SK-N-SH treated with all-trans-retinoic acid at 6 μM for 48 hours (cell line): ENCODE measurements at regions not wholly inside any gene's neighbourhood (a gene's known extent, or its start where the extent isn't known, plus 50 kb on each side); places are given as distances from the start of the nearest gene placed in this dataset.

Experiments
- ATAC-seq: fragments of 200-7000 bp; cut with Tn5 transposase; 3 replicates; pipeline ENCODE4 v1.9.1; 2020; ENCODE audit warnings: mild to moderate bottlenecking, moderate library complexity
- CSDC2 ChIP-seq: fragments of 250-450 bp; sonication (Bioruptor Pico); IDR thresholded peaks from 2 replicates; pipeline ENCODE4 v1.5.0; 2020; ENCODE audit warnings: mild to moderate bottlenecking, moderate library complexity
- GLIS3 ChIP-seq: fragments of 250-450 bp; sonication (Bioruptor Pico); IDR thresholded peaks from 2 replicates; pipeline ENCODE4 v1.5.0; 2020; ENCODE audit warnings: mild to moderate bottlenecking, moderate library complexity
- ISL1 ChIP-seq: fragments of 250-450 bp; sonication (Bioruptor Pico); IDR thresholded peaks from 2 replicates; pipeline ENCODE4 v2.1.2; 2022; ENCODE audit warnings: mild to moderate bottlenecking, moderate library complexity
- OSR1 ChIP-seq: fragments of 250-450 bp; sonication (Bioruptor Pico); IDR thresholded peaks from 2 replicates; pipeline ENCODE4 v1.8.0; 2022; ENCODE audit warnings: moderate library complexity, mild to moderate bottlenecking, inconsistent platforms
- PPARA ChIP-seq: fragments of 250-450 bp; sonication (Bioruptor Pico); IDR thresholded peaks from 2 replicates; pipeline ENCODE4 v1.5.0; 2020; ENCODE audit warnings: mild to moderate bottlenecking, borderline replicate concordance
- TCF4 ChIP-seq: fragments of 250-450 bp; sonication (Bioruptor Pico); IDR thresholded peaks from 2 replicates; pipeline ENCODE4 v1.8.0; 2021; ENCODE audit warnings: mild to moderate bottlenecking, moderate library complexity, borderline replicate concordance
- ZFP3 ChIP-seq: fragments of 250-450 bp; sonication (Bioruptor Pico); IDR thresholded peaks from 2 replicates; pipeline ENCODE4 v1.5.0; 2020; ENCODE audit warnings: mild to moderate bottlenecking, moderate library complexity
- ZNF565 ChIP-seq: fragments of 450-650 bp; formaldehyde crosslinking; conservative IDR thresholded peaks from 2 replicates; pipeline ENCODE4 v1.5.0; 2020; ENCODE audit warnings: low read depth, mild to moderate bottlenecking, moderate library complexity
- ZNF70 ChIP-seq: fragments of 450-650 bp; formaldehyde crosslinking; IDR thresholded peaks from 2 replicates; pipeline ENCODE4 v1.5.0; 2020; ENCODE audit warnings: mild to moderate bottlenecking, moderate library complexity
- ZNF8 ChIP-seq: fragments of 450-650 bp; formaldehyde crosslinking; IDR thresholded peaks from 2 replicates; pipeline ENCODE4 v1.5.0; 2020; ENCODE audit warnings: mild to moderate bottlenecking, moderate library complexity
- TF ChIP-seq, protein P1 (sequence below): fragments of 250-450 bp; sonication (Bioruptor Pico); IDR thresholded peaks from 2 replicates; pipeline ENCODE4 v1.5.1; 2020; ENCODE audit warnings: low read depth, mild to moderate bottlenecking, moderate library complexity
- TF ChIP-seq, protein P2 (sequence below): fragments of 250-450 bp; sonication (Bioruptor Pico); IDR thresholded peaks from 2 replicates; pipeline ENCODE4 v1.5.1; 2021; ENCODE audit warnings: mild to moderate bottlenecking, moderate library complexity
- TF ChIP-seq, protein P3 (sequence below): fragments of 250-450 bp; sonication (Bioruptor Pico); IDR thresholded peaks from 2 replicates; pipeline ENCODE4 v1.8.0; 2020; ENCODE audit warnings: mild to moderate bottlenecking, moderate library complexity, borderline replicate concordance
- TF ChIP-seq, protein P4 (sequence below): fragments of 250-450 bp; sonication (Bioruptor Pico); IDR thresholded peaks from 2 replicates; pipeline ENCODE4 v1.5.0; 2020; ENCODE audit warnings: mild to moderate bottlenecking, moderate library complexity

DNA sequence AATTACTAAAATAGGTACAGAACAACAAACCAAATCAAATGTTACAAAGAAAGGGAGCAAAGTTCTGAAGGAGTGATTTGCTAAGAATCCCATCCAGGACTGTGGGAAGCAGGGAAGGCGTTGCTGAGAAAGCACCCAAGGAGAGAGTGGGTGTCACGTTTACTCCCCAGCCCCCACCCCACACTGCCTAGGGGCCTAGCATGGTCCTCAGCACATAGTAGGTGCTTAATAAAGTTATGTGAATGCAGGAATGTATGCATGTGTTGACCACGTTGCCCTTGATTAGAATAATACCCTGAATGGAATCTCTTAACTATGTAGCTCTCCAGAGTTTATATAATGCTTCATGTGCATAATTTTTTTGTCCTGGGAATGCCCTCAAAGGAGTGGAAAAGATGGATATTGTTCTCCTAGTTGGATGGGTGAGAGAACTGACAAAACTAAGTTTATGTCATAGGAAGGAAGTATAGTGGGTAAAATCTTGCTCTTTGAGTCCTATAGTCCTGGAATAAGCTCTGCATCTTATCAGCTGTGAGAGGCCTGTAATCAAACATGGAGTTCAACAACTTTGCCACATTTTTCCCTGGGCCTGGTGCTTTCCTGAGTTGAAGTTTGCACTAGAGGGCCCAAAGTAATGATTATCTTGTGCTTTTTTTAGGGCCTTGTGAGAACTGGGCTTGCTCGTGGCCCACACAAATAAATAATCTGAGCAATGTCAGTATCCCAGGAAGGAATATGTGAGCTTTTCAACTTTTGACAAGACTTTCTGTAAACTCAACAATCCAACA lies 53.8 kb upstream of the LMO2 start (continued):
- no peak for TF ChIP-seq CSDC2 (CRISPR knock-in tag)
- no peak for TF ChIP-seq ZNF70
- TF ChIP-seq, protein P1, sequence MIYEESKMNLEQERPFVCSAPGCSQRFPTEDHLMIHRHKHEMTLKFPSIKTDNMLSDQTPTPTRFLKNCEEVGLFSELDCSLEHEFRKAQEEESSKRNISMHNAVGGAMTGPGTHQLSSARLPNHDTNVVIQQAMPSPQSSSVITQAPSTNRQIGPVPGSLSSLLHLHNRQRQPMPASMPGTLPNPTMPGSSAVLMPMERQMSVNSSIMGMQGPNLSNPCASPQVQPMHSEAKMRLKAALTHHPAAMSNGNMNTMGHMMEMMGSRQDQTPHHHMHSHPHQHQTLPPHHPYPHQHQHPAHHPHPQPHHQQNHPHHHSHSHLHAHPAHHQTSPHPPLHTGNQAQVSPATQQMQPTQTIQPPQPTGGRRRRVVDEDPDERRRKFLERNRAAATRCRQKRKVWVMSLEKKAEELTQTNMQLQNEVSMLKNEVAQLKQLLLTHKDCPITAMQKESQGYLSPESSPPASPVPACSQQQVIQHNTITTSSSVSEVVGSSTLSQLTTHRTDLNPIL: no peak
- TF ChIP-seq, all 23 proteins: peak for 0

DNA sequence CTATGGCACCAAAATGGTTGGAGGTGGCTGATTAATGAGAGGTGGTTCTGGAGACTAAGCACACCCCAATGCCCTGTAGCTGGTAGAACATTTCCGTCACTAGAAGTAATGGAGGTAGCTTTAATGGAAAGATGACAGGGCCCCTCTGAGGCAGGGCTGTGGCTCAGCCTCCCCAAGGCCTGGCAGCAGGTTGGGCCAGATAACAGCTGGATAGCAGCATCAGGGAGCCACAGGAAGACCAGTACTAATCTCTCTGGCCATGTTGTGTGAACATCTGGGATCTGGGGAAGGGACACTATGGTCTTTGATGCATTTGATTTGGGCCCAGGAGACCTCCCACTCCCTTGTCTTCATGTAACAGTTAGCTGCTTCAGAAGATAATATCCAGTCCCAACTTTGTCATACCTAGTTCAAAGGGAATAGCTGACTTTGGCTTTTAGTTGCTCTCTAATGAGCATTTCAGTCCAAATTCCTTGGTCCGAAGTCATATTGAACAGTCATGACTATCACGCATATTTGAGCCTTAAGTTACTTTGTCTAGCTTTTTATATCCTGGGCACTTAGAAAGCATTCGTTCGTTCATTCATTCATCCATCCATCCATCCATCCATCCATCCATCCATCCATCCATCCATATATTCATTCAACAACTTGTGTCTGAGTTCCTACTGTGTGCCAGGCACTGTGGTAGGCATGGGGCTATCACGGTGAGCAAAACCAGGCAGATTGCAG lies 53.0 kb upstream of the LMO2 start:
- ATAC-seq: no peak
- TF ChIP-seq ZNF8 (CRISPR knock-in tag): no peak
- TF ChIP-seq GLIS3: no peak
- TF ChIP-seq CSDC2 (CRISPR knock-in tag): no peak
- TF ChIP-seq PPARA (CRISPR knock-in tag): no peak
- TF ChIP-seq, protein P2, sequence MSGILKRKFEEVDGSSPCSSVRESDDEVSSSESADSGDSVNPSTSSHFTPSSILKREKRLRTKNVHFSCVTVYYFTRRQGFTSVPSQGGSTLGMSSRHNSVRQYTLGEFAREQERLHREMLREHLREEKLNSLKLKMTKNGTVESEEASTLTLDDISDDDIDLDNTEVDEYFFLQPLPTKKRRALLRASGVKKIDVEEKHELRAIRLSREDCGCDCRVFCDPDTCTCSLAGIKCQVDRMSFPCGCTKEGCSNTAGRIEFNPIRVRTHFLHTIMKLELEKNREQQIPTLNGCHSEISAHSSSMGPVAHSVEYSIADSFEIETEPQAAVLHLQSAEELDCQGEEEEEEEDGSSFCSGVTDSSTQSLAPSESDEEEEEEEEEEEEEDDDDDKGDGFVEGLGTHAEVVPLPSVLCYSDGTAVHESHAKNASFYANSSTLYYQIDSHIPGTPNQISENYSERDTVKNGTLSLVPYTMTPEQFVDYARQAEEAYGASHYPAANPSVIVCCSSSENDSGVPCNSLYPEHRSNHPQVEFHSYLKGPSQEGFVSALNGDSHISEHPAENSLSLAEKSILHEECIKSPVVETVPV: no peak
- TF ChIP-seq OSR1 (CRISPR knock-in tag): no peak
- TF ChIP-seq, protein P3, sequence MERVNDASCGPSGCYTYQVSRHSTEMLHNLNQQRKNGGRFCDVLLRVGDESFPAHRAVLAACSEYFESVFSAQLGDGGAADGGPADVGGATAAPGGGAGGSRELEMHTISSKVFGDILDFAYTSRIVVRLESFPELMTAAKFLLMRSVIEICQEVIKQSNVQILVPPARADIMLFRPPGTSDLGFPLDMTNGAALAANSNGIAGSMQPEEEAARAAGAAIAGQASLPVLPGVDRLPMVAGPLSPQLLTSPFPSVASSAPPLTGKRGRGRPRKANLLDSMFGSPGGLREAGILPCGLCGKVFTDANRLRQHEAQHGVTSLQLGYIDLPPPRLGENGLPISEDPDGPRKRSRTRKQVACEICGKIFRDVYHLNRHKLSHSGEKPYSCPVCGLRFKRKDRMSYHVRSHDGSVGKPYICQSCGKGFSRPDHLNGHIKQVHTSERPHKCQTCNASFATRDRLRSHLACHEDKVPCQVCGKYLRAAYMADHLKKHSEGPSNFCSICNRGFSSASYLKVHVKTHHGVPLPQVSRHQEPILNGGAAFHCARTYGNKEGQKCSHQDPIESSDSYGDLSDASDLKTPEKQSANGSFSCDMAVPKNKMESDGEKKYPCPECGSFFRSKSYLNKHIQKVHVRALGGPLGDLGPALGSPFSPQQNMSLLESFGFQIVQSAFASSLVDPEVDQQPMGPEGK (CRISPR knock-in tag): no peak
- TF ChIP-seq TCF4 (CRISPR knock-in tag): no peak
- TF ChIP-seq ZNF565 (CRISPR knock-in tag): no peak

DNA sequence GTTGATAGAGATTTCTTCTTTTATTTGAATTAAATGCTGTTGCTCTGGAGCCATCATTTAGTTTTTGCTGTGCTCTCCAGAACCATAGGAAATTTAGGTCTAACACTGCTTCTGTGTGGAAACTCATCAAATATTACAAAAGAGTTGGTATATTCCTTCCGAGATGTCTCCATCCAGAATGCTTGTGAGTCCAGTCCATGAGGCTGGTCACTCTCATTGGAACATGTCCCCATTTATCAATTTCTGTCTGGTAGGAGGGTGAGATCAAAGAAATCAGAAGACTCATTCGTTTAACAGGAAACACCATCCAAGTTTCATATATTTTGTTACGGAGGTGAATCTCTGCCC lies 52.4 kb upstream of the LMO2 start:
- ATAC-seq: no peak

DNA sequence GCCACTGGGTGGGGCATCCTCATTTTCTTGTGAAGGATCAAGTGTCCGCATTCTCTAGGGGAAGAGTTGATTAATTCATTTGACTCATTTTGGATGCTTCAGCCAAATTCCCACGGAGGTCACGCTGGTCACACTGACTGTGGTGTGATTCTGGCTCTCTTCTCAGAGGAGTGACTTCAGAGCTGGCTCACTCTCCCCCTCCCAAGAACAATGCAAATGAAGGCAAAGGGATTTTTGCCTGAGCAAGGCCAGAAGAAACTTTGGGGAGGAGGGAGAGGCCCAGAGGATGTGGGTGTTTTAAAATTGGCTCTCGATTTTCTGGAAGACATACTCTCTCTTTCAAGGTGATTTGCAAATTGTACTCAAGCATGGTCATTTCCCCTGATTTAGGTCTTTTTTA lies 51.1 kb upstream of the LMO2 start:
- ATAC-seq: no peak; the same call in 1 of the 3 replicates

More for the DNA sequence above, 52.4 kb upstream of the LMO2 start:
- TF ChIP-seq ZFP3 (CRISPR knock-in tag) (no peak), GLIS3 (no peak)

DNA sequence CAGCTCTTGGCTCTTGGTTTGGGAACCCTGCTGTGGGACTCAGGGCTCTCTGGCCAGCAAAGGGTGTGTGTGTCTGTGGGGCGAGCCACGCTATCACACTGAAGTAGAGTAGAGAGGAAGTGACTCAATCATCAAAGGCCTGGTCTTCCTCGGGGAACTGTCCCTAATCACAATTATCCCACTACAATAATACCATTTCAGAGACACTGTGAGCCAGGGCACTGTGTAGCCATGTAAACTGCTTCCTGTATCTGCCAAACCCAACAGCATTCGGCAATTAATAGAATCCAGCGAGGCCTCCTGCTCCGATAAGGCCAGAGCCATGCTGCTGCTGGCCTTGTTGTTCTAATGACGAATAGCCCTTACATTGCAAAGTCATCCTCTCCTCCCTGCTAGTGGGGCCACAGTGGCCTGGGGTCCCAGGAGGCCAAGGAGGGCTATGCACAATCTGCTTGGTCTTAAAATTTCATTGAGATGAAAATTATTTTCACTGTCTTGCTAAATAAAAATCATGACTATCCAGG lies 49.8 kb upstream of the LMO2 start:
- ATAC-seq: peak; percentile 54
- TF ChIP-seq TCF4 (CRISPR knock-in tag): peak; percentile 62; the same call in 1 of the 2 replicates
- TF ChIP-seq, protein P3 (CRISPR knock-in tag): no peak
- TF ChIP-seq, protein P4, sequence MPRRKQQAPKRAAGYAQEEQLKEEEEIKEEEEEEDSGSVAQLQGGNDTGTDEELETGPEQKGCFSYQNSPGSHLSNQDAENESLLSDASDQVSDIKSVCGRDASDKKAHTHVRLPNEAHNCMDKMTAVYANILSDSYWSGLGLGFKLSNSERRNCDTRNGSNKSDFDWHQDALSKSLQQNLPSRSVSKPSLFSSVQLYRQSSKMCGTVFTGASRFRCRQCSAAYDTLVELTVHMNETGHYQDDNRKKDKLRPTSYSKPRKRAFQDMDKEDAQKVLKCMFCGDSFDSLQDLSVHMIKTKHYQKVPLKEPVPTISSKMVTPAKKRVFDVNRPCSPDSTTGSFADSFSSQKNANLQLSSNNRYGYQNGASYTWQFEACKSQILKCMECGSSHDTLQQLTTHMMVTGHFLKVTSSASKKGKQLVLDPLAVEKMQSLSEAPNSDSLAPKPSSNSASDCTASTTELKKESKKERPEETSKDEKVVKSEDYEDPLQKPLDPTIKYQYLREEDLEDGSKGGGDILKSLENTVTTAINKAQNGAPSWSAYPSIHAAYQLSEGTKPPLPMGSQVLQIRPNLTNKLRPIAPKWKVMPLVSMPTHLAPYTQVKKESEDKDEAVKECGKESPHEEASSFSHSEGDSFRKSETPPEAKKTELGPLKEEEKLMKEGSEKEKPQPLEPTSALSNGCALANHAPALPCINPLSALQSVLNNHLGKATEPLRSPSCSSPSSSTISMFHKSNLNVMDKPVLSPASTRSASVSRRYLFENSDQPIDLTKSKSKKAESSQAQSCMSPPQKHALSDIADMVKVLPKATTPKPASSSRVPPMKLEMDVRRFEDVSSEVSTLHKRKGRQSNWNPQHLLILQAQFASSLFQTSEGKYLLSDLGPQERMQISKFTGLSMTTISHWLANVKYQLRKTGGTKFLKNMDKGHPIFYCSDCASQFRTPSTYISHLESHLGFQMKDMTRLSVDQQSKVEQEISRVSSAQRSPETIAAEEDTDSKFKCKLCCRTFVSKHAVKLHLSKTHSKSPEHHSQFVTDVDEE: peak; percentile 24; the same call in 1 of the 2 replicates
- TF ChIP-seq ISL1 (CRISPR knock-in tag): no peak

More for the DNA sequence above, 51.1 kb upstream of the LMO2 start:
- TF ChIP-seq ZNF565 (CRISPR knock-in tag): no peak
